ENCODE measurements at regions not wholly inside any gene's neighbourhood (a gene's known extent, or its start where the extent isn't known, plus 50 kb on each side); places are given as distances from the start of the nearest gene placed in this dataset.

GRCh38 chr9:84613431-84613830, 56.1 kb upstream of the NTRK2 start:
- no peak for TF ChIP-seq EZH2 (IDR thresholded peaks at IDR 0.05; ENCODE audit: insufficient read depth, low read length)
- TF ChIP-seq CTCF (IDR thresholded peaks at IDR 0.05; ENCODE audit: insufficient read depth, low read depth, low read length), result no peak
